Keratinocyte (primary cell): ENCODE measurements at regions not wholly inside any gene's neighbourhood (a gene's known extent, or its start where the extent isn't known, plus 50 kb on each side); places are given as distances from the start of the nearest gene placed in this dataset.

Experiments
- DNase-seq: peaks from one replicate; pipeline ENCODE4 v3.0.0-alpha.2; 2011; ENCODE audit warnings: low read depth, missing footprints, low spot score
- FAIRE-seq: peaks from 2 replicates; lab custom pipeline; 2011; peaks lifted over from hg19 to GRCh38; lab: Jason Lieb, UNC
- H2AFZ ChIP-seq: 2 replicates; pipeline ENCODE4 v1.6.0; 2012; ENCODE audit warnings: low read length, control low read depth, inconsistent platforms; ENCODE audit not compliant: control insufficient read depth
- H3K27ac ChIP-seq: 2 replicates; pipeline ENCODE4 v1.5.1; 2011; ENCODE audit warnings: low read length; ENCODE audit not compliant: control insufficient read depth, insufficient read depth
- H3K27me3 ChIP-seq: 3 replicates; pipeline ENCODE4 v1.6.0; 2011; ENCODE audit warnings: low read length; ENCODE audit not compliant: control insufficient read depth, insufficient read depth; ENCODE audit errors: extremely low read depth
- H3K36me3 ChIP-seq, 2 experiments: 2 replicates in 1 of 2; 3 replicates in 1 of 2; pipeline ENCODE4 v1.5.1; 2011; ENCODE audit warnings: low read length in 2 of 2, mild to moderate bottlenecking in 1 of 2; ENCODE audit not compliant: control insufficient read depth in 2 of 2, insufficient read depth in 2 of 2; ENCODE audit errors: extremely low read depth in 1 of 2
- H3K4me1 ChIP-seq: 3 replicates; pipeline ENCODE4 v1.5.1; 2011; ENCODE audit warnings: low read length; ENCODE audit not compliant: control insufficient read depth, insufficient read depth; ENCODE audit errors: extremely low read depth
- H3K4me2 ChIP-seq: 3 replicates; pipeline ENCODE4 v1.6.0; 2011; ENCODE audit warnings: low read depth, low read length; ENCODE audit not compliant: control insufficient read depth, insufficient read depth; ENCODE audit errors: extremely low read depth
- H3K4me3 ChIP-seq, 3 experiments: fragments of 200-600 bp in 1 of 3; sonication (generic) in 1 of 3; 2 replicates in 2 of 3; 3 replicates in 1 of 3; pipeline ENCODE4 v1.5.1; 2011 to 2016; ENCODE audit warnings: low read length in 3 of 3, mild to moderate bottlenecking in 3 of 3, control low read depth in 2 of 3, inconsistent platforms in 1 of 3, low read depth in 1 of 3, mixed read lengths in 1 of 3, mixed run types in 1 of 3, moderate library complexity in 1 of 3; ENCODE audit not compliant: control insufficient read depth in 2 of 3, insufficient read depth in 2 of 3; ENCODE audit errors: extremely low read depth in 1 of 3
- H3K79me2 ChIP-seq: 2 replicates; pipeline ENCODE4 v1.6.0; 2012; ENCODE audit warnings: low read length; ENCODE audit not compliant: control insufficient read depth, insufficient read depth
- H3K9ac ChIP-seq: 3 replicates; pipeline ENCODE4 v1.6.0; 2011; ENCODE audit warnings: low read length; ENCODE audit not compliant: control insufficient read depth, insufficient read depth; ENCODE audit errors: extremely low read depth
- H3K9me1 ChIP-seq: 3 replicates; pipeline ENCODE4 v1.6.0; 2011; ENCODE audit warnings: low read length; ENCODE audit not compliant: control insufficient read depth, insufficient read depth; ENCODE audit errors: extremely low read depth
- H3K9me3 ChIP-seq: 2 replicates; pipeline ENCODE4 v1.5.1; 2012; ENCODE audit warnings: low read depth, low read length; ENCODE audit not compliant: control insufficient read depth
- H4K20me1 ChIP-seq: 3 replicates; pipeline ENCODE4 v1.6.0; 2011; ENCODE audit warnings: low read length; ENCODE audit not compliant: control insufficient read depth, insufficient read depth; ENCODE audit errors: extremely low read depth
- EZH2 ChIP-seq: IDR thresholded peaks from one replicate; pipeline ENCODE4 v1.6.1; 2012; ENCODE audit warnings: inconsistent platforms, mild to moderate bottlenecking, low read length, moderate library complexity
- dilution Hi-C: fragments of 300-500 bp; cut with MboI; formaldehyde crosslinking; loops from one replicate; pipeline ENCODE4 v1.7.0; 2020; ENCODE audit warnings: low sequenced_read_pairs; ENCODE audit not compliant: extremely low pct_ligation_motif_present
- TF ChIP-seq, protein P1 (sequence below), 3 experiments: IDR thresholded peaks in 1 of 3; conservative IDR thresholded peaks in 1 of 3; optimal IDR thresholded peaks in 1 of 3; 2 replicates in 2 of 3; 3 replicates in 1 of 3; pipeline versions ENCODE3 to v1.5.1; 2011; ENCODE audit warnings: low read length in 3 of 3, mild to moderate bottlenecking in 3 of 3, moderate library complexity in 2 of 3, control low read depth in 1 of 3, inconsistent platforms in 1 of 3; ENCODE audit not compliant: insufficient read depth in 2 of 3; ENCODE audit errors: extremely low read depth in 1 of 3

DNA sequence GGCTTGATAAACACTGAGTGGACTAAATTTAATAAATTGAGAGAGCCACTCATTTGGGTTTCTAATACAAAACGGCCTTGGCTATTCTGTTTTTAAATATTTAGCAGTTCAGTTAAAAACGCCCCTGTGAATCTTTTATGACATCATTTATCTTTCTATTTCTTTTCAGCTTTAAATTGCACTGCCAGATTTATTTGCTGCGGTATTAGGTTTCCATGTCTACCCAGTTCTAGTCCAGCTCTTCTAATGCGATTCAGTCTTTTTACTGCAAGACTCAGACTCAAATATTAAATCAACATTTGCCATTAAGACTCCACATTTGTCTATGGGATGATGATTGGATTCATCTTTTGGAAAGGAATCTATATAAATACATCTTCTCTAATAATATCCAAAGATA, 2174.3 kb upstream of the PIK3C3 start:
- Histone ChIP-seq H3K36me3 (no peaks in the 10 kb centered on the region), H2AFZ (no peak overlapping the region), H3K9me1 (no peaks in the 10 kb centered on the region), H3K27ac (no peak overlapping the region), H3K9ac (no peak overlapping the region), H4K20me1 (no peaks in the 10 kb centered on the region), H3K79me2 (peaks cover 14% of the 10 kb centered on the region), H3K27me3 (no peaks in the 10 kb centered on the region), H3K4me3 (no peak overlapping the region), H3K9me3 (no peaks in the 10 kb centered on the region), H3K4me2 (no peak overlapping the region), H3K4me1 (no peaks in the 10 kb centered on the region)
- DNase-seq (no peak), FAIRE-seq (no peak)
- dilution Hi-C loops: no loop called here
- no peak for TF ChIP-seq EZH2
- TF ChIP-seq, protein P1, sequence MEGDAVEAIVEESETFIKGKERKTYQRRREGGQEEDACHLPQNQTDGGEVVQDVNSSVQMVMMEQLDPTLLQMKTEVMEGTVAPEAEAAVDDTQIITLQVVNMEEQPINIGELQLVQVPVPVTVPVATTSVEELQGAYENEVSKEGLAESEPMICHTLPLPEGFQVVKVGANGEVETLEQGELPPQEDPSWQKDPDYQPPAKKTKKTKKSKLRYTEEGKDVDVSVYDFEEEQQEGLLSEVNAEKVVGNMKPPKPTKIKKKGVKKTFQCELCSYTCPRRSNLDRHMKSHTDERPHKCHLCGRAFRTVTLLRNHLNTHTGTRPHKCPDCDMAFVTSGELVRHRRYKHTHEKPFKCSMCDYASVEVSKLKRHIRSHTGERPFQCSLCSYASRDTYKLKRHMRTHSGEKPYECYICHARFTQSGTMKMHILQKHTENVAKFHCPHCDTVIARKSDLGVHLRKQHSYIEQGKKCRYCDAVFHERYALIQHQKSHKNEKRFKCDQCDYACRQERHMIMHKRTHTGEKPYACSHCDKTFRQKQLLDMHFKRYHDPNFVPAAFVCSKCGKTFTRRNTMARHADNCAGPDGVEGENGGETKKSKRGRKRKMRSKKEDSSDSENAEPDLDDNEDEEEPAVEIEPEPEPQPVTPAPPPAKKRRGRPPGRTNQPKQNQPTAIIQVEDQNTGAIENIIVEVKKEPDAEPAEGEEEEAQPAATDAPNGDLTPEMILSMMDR (optimal IDR thresholded peaks at IDR 0.05 in 1 of 3, IDR thresholded peaks at IDR 0.05 in 1 of 3, conservative IDR thresholded peaks at IDR 0.05 in 1 of 3; ENCODE audit: extremely low read depth in 1 of 3, insufficient read depth in 2 of 3, low read length in 3 of 3): no peak

DNA sequence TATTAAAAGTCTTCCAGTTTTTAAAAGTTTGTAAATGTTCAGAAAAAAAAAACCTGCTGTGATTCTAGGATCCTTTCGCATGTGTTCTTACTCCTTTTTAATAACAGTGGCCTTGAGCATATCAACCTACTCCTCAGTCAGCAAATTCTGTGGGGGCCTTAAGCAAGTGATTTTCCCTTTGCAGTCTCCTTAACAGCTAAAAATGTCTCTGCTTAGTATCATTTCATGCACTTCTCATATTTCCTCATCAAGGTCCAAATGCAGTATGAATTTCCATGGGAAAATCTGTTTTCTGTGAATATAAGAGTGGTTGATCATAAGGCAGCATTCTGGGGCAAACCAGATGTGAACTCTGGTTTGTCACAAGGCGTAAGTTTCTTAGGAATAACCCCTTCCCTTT, 2175.1 kb upstream of the PIK3C3 start:
- Histone ChIP-seq H2AFZ (no peak overlapping the region), H3K36me3 (no peaks in the 10 kb centered on the region), H3K4me1 (no peaks in the 10 kb centered on the region), H4K20me1 (peaks cover under 1% of the 10 kb centered on the region), H3K4me2 (no peak overlapping the region), H3K4me3 (no peak overlapping the region), H3K9me3 (no peaks in the 10 kb centered on the region), H3K9me1 (no peaks in the 10 kb centered on the region), H3K27me3 (no peaks in the 10 kb centered on the region), H3K9ac (no peak overlapping the region), H3K27ac (no peak overlapping the region), H3K79me2 (peaks cover 9% of the 10 kb centered on the region)
- no peak for FAIRE-seq
- no peak for DNase-seq
- dilution Hi-C loops: no loop called here
- TF ChIP-seq, protein P1 (optimal IDR thresholded peaks at IDR 0.05 in 1 of 3, IDR thresholded peaks at IDR 0.05 in 1 of 3, conservative IDR thresholded peaks at IDR 0.05 in 1 of 3; ENCODE audit: extremely low read depth in 1 of 3, insufficient read depth in 2 of 3, low read length in 3 of 3): no peak
- no peak for TF ChIP-seq EZH2
